ENCODE measurements at regions not wholly inside any gene's neighbourhood (a gene's known extent, or its start where the extent isn't known, plus 50 kb on each side); places are given as distances from the start of the nearest gene placed in this dataset.
"Not testable (repeated sequence)": the region's sequence is repeated elsewhere in the genome, so short reads cannot be mapped to it uniquely, and the experiment has no call there.

DNA sequence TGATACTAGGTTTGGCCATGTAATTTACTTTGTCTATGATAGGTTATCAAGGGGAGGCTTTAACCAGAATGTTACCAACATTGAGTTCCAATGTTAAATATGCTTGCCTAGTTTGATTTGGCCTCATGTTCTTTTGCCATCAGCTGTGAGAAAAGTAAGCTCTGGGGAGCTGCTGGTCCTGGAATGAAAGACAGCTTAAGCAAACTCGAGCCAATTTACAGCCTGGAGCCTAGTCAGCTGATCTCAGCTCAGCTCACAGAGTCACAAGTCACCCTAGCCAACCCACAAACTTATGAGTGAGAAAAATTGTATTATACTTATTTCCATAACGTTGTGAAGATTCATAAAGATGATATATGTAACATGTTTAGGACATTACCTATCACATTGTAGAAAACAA lies 426.7 kb downstream of the RWDD3 start:
- H3K4me3 ChIP-seq (ENCODE audit: low read depth, low read length), result no peak overlapping the region
- H3K27me3 ChIP-seq (ENCODE audit: control insufficient read depth, insufficient read depth, low read length), result no peaks in the 10 kb centered on the region
- DNase-seq (ENCODE audit: low read depth), result no peak
- POLR2A ChIA-PET, result no interaction called here
- H3K36me3 ChIP-seq (ENCODE audit: control insufficient read depth, insufficient read depth, low read length), result no peaks in the 10 kb centered on the region
- TF ChIP-seq, protein P1, sequence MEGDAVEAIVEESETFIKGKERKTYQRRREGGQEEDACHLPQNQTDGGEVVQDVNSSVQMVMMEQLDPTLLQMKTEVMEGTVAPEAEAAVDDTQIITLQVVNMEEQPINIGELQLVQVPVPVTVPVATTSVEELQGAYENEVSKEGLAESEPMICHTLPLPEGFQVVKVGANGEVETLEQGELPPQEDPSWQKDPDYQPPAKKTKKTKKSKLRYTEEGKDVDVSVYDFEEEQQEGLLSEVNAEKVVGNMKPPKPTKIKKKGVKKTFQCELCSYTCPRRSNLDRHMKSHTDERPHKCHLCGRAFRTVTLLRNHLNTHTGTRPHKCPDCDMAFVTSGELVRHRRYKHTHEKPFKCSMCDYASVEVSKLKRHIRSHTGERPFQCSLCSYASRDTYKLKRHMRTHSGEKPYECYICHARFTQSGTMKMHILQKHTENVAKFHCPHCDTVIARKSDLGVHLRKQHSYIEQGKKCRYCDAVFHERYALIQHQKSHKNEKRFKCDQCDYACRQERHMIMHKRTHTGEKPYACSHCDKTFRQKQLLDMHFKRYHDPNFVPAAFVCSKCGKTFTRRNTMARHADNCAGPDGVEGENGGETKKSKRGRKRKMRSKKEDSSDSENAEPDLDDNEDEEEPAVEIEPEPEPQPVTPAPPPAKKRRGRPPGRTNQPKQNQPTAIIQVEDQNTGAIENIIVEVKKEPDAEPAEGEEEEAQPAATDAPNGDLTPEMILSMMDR (IDR thresholded peaks at IDR 0.05; ENCODE audit: insufficient read depth, low read depth, low read length), result no peak
- CTCF ChIA-PET, result no interaction called here

DNA sequence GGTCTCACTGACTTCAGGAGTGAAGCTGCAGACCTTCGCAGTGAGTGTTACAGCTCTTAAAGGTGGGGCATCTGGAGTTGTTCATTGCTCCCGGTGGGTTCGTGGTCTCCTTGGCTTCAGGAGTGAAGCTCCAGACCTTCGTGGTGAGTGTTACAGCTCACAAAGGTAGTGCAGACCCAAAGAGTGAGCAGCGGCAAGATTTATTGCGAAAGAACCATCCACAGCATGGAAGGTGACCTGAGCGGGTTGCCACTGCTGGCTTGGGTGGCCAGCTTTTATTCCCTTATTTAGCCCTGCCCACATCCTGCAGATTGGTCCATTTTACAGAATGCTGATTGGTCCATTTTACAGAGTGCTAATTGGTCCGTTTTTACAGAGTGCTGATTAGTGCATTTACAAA lies 429.5 kb downstream of the RWDD3 start:
- CTCF ChIA-PET; H3K4me3 ChIP-seq (ENCODE audit: low read depth, low read length); H3K36me3 ChIP-seq (ENCODE audit: control insufficient read depth, insufficient read depth, low read length); DNase-seq (ENCODE audit: low read depth); H3K27me3 ChIP-seq (ENCODE audit: control insufficient read depth, insufficient read depth, low read length); POLR2A ChIA-PET: not testable (repeated sequence)

DNA sequence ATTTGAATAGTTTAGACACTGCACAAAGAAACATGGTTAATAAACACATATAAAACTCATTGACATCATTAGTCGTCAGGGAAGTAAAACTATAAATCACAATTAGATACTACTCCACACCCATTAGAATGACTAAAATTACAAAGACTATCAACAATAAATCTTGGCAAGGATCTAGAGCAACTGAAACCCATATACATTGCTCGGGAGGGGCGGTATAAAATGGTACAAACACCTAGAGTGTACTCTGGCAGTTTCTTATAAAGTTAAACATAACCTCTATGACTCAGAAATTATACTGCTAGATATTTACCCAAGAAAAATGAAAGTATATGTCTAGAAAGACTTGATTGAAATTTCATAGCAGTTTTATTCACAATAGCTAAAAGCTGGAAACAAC lies 434.2 kb downstream of the RWDD3 start:
- TF ChIP-seq, protein P1 (IDR thresholded peaks at IDR 0.05; ENCODE audit: insufficient read depth, low read depth, low read length), result no peak
- CTCF ChIA-PET, result no interaction called here
- H3K27me3 ChIP-seq (ENCODE audit: control insufficient read depth, insufficient read depth, low read length), result no peaks in the 10 kb centered on the region
- POLR2A ChIA-PET, result no interaction called here
- no peak overlapping the region for H3K4me3 ChIP-seq (ENCODE audit: low read depth, low read length)
- DNase-seq (ENCODE audit: low read depth), result no peak
- no peaks in the 10 kb centered on the region for H3K36me3 ChIP-seq (ENCODE audit: control insufficient read depth, insufficient read depth, low read length)

DNA sequence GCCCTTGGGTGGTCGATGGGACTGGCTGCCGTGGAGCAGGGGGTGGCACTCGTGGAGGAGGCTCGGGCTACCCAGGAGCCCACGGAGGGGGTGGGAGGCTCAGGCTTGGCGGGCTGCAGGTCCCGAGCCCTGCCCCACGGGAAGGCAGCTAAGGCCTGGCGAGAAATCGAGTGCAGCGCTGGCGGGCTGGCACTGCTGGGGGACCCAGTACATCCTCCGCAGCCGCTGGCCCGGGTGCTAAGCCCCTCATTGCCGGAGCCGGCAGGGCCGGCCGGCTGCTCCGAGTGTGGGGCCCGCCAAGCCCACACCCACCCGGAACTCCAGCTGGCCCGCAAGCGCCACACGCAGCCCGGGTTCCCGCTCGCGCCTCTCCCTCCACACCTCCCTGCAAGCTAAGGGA lies 435.6 kb downstream of the RWDD3 start:
- H3K36me3 ChIP-seq (ENCODE audit: control insufficient read depth, insufficient read depth, low read length); H3K4me3 ChIP-seq (ENCODE audit: low read depth, low read length); H3K27me3 ChIP-seq (ENCODE audit: control insufficient read depth, insufficient read depth, low read length); CTCF ChIA-PET; DNase-seq (ENCODE audit: low read depth); POLR2A ChIA-PET: not testable (repeated sequence)

DNA sequence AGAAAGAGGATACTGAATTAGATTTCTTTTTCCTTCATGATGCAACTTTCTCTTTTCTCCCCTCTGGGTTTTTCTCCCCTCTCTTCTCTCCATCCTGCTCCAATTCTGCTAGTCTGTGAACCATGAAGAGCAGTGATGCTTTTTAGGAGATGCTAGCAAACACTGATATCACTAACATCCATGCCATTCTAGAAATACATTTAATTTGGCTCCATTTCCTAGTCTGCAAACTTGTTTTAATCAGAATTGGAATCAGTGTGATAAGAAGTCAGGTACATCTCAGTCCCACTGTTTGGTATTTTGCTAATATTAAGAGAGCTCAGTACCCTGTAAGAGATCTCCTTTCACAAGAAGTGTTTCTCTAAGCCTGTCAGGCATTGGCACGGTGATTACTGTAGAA lies 437.1 kb downstream of the RWDD3 start:
- DNase-seq (ENCODE audit: low read depth), result no peak
- ChIA-PET POLR2A (no interaction called here), CTCF (no interaction called here)
- TF ChIP-seq, protein P1 (IDR thresholded peaks at IDR 0.05; ENCODE audit: insufficient read depth, low read depth, low read length), result no peak
- H3K36me3 ChIP-seq (ENCODE audit: control insufficient read depth, insufficient read depth, low read length), result no peaks in the 10 kb centered on the region
- no peak overlapping the region for H3K4me3 ChIP-seq (ENCODE audit: low read depth, low read length)
- no peaks in the 10 kb centered on the region for H3K27me3 ChIP-seq (ENCODE audit: control insufficient read depth, insufficient read depth, low read length)

DNA sequence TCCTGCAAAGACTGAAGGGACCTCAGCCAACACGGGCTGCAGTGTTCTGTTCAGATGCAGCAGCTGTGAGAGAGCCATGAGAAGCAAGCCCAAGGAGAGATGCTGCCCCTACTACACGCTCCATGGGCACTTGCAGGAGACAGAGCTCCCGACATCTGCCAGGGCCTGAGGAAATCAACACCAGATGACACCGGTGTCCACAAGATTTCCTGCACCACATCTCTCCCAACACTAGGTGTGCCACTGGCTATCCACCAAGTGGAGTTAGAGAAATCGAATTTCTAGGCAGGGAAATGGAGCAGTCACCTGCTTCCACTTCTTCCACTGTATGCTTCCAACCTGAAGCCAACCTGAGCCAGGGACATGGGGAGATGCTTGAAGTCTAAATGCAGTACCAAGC lies 445.3 kb downstream of the RWDD3 start:
- ChIA-PET POLR2A (no interaction called here), CTCF (no interaction called here)
- no peak overlapping the region for H3K4me3 ChIP-seq (ENCODE audit: low read depth, low read length)
- DNase-seq (ENCODE audit: low read depth), result no peak
- no peaks in the 10 kb centered on the region for H3K27me3 ChIP-seq (ENCODE audit: control insufficient read depth, insufficient read depth, low read length)
- TF ChIP-seq, protein P1 (IDR thresholded peaks at IDR 0.05; ENCODE audit: insufficient read depth, low read depth, low read length), result no peak
- H3K36me3 ChIP-seq (ENCODE audit: control insufficient read depth, insufficient read depth, low read length), result no peaks in the 10 kb centered on the region

Measured in BJ (cell line).